SKM-1 (cell line): ENCODE measurements at regions not wholly inside any gene's neighbourhood (a gene's known extent, or its start where the extent isn't known, plus 50 kb on each side); places are given as distances from the start of the nearest gene placed in this dataset.

Source experiments
- DNase-seq: peaks from one replicate; lab custom pipeline; 2025; ENCODE audit not compliant: unreplicated experiment; lab: John Stamatoyannopoulos, UW

DNA sequence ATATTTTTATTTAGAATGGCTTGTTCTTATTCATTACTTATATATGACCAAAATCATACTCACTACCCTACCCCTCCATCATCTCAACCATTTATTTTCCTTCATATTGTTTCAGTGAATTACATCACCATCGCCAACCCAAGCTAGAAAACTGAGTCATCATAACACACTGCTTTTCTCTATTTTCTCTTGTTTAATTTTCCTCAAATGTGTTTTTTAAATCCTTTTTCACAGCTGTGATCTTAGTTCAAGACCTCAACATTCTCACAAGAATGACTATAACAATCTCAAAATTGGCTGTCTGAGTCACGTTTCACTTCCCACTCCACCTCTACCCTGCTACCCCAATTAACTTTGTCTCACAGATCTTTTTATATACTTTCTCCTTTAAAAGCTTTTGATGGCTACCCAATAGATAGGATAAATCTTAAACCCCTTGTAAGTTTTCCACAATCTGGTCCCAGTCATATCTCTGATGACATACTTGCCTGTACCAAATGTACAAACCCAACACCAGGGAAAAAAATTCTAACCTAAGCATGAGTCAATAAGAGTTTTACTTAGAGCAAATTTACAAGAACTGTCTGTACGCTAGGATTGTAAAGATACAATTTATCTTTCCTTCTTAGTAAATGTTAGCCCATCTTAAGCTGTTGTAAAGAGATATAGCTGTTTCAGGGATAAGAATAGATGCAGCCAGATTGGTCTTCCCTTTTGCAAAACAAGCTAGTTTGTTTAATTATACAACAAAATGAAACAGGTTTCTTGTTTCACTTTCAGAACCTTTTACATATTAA, 635.1 kb upstream of the SLC39A10 start:
- DNase-seq, result no peak

DNA sequence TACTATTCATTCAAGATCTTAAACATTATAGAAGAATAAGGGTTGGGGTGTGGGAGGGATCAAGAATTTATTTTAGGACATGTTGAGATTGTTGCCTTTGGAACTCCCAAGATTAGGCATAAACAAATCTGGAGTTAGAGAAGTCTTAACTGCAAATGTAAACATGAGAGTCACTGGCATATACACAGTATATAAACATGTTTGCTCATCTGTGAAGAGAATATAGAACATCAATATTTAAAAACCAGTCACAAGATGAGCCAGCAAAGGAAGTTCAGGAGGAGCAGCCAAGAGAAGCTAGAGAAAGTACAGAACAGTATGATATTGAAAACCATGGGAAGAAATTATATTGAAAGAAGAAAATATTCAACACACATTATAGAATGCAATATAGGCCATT, 638.6 kb upstream of the SLC39A10 start:
- DNase-seq, result no peak

DNA sequence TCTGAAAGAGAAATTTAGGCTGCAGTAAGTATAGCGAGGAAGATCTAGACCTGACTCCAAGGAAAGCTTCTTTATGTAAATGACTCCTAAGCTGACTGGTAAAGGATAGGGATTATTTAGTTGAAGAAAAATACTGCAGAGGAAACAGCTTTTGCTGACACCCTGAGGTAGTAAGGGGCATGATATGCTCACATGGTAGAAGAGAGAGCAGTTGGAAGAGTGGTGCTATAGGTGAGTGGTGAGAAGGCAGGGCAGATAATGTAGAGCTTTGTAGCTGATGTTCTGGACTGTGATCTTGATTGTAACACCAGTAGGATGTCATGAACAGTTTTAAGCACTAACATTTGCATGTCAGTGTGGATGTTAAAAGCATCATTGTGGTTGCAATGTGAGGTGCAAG, 639.1 kb upstream of the SLC39A10 start:
- no peak for DNase-seq

DNA sequence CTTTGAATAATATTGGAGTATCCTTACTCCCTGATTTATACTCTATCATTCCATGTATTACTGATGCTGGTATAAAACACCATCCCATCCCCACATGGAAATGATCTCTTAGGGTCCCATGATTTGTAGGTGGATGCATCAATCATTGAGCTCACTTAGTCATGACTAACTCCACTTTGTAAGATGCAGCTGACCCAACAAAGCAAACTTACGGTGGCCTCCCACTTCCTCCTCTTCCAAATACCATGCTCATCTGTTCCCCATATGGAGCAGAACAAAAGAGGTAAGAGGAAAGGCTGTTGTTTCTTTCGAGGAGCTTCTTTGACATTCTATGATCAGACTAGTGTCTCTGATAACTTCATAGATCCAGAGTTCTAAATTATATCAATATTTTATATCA, 640.2 kb upstream of the SLC39A10 start:
- no peak for DNase-seq

DNA sequence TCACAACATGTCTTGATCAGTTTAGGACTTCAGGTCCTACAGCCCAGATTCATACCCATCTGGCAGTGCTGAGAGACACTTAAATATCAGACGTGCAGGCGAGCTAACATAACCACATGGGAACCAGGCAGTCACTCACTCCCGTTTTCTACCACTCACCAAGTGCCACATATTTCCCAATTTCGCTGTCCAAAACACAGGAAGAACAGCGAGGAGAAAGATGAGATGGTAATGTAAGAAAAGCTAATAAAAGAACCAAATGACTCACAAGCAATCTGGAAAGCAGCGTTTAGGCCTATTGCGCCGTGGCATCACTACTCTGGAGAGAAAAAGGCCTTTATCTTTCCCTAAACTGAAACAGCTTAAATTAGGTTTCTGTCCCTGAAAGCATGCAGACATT, 647.8 kb upstream of the SLC39A10 start:
- DNase-seq, result no peak

DNA sequence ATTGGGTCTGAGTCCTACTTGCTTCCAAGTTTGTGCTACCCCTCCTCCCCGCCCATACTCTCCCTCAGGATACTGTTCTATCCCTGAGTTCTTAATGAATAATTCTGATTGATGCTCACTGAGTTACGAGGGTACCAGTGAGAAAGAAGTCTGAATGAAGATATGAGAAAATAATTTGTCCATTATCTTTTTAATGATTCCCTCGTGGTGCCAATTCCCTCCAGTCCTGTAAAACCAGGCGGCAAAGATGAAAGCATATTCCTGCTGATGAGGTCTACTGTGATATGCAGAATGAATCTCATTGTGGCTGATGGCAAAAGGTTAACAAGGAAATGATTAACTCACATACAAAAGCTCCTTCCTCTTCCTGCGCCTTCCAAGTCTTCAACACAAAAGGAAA, 650.2 kb upstream of the SLC39A10 start:
- DNase-seq, result no peak

DNA sequence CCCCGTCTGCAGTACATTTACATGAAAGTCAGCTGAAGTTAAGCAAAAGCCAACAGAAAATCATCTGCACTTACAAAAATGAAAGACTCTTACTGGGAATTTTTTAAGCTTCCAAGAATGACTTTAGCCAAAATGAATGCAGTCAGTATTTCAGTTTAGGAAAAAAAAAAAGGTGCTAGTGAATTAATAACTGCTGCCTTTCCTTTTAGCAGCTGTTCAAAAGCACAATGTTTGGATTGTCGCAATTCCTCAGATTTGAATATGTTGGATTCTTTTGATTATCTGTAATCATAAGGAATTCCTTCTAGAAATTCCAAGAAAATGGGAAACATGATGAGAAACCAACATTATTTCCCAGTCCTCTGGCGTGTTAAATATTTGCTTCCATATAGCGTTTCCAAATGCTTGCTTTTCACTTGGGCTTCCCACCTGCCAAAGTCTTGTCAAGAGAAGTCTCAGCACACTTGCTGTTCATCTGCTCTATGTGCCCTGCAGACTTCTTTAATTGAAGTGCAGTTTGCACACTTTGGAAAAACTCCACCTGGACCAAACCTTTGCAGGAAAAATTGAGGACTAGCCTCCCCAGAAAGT, 653.0 kb upstream of the SLC39A10 start:
- DNase-seq, result no peak

DNA sequence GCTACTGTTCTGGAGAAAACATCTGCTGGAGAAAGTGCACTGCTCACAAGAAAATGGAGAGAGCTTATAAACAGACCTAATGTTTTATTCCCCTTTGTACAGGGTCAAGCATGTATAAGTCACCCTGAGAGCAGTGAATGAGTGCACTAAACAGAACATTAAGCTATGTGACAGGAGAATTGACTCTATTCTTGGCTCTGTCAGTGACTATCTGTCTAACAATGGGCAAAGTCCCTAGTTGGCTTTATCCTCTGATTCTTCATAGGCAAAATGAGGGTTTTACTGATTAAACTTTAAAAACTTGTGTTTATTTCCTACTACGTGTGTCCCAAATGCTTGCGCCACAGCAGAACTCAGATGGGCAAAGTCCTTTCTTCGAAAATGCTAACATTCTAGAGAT, 655.1 kb upstream of the SLC39A10 start:
- DNase-seq, result no peak

DNA sequence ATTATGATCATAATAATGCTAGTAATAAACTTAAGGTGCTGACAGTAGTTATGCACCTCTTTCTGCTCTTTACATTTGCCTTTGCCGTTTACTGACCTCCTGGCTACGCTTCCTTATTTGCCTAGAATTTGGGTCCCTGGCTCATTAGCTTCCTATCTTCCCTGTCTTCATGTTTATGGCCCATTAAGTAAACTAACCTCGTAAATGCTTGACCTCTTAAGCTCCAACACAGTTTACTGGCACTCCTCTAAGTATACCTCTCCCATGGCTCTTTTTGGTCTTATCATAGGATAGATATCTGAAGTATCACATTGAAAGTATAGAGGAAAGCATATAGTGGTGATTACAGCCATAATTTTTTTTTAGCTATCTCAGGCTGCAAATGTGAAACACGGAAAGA, 657.3 kb upstream of the SLC39A10 start:
- no peak for DNase-seq

DNA sequence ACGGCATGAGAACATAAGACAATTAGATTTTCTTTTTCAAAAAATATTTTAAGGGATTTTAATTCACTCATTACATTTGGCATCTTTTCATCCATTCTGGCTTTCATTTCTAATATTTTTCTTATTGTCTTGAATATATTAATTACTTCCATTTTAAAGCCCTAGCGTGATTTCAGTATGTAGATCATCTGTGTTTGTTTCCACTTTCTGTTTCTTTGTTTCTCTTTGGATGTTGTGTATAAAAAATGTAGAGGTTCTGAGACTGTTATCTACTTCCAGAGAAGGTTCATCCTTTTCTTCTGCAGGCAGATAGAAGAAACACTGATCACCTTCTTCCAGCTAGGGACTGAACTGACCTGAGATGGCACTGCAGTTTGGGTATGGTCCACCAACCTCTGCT, 664.4 kb upstream of the SLC39A10 start:
- DNase-seq, result no peak

DNA sequence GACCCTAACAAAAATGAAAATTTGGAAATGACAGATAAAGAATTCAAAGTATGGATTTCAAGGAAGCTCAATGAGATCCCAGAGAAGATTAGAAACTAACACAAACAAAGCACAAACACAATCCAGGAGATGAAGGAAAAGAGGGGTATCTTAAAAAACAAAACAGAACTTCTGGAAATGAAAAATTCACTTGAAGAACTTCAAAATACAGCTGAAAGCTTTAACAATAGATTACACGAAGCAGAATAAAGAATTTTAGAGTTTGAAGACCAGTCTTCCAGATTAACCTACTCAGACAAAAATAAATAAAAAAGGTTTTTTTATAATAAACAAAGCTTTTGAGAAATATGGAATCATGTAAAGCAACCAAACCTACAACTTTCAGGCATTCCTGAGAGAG, 671.8 kb upstream of the SLC39A10 start:
- DNase-seq, result no peak

DNA sequence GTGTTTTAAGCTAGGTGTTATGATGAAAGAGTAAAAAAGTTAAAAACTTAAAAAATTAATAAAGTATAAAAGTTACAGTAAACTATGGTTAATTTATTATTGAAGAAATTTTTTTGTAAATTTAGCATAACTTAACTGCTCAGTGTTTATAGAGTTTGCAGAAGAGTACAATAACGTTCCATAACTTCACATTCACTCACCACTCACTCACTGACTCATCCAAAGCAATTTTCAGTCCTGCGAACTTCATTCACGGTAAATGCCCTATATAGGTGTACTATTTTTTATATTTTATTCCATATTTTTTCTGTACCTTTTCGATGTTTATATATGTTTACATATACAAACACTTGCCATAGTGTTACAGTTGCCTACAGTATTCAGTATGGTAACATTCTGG, 694.8 kb upstream of the SLC39A10 start:
- DNase-seq, result no peak

DNA sequence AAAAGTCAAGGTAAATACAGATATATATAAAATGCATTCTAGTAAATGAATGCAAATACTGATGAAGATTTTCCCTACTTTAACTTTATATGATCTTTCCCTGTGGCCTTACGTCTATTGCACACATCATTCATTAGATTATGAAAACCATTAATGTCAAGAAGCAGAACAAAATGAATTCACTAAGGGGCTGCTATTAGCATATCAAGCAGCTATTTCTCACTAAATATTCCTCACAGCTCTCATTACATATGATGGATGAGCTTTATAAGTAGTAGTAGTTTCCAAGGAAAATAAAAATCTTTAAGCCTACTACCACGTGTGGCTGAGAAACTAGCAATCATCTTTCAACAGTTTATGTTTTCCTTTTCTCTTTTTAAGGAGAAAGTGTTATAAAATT, 702.8 kb upstream of the SLC39A10 start:
- no peak for DNase-seq

DNA sequence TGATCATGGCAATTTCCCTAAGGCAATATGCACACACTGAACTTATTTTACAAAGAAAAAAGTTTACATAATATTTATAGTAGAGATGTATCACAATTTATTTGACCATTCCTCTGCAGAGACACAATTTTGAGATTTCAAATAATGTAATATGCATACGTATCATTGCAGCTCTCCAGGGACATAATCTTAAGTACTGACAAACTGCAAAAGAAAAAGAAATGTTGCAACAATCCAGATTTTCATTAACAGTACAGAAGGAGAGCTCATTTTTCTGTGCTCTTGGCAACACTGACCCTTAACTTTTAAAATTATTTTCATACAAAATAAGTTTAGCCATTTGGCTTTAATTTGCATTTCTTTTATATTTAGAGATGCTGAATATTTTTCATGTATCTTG, 710.2 kb upstream of the SLC39A10 start:
- no peak for DNase-seq

DNA sequence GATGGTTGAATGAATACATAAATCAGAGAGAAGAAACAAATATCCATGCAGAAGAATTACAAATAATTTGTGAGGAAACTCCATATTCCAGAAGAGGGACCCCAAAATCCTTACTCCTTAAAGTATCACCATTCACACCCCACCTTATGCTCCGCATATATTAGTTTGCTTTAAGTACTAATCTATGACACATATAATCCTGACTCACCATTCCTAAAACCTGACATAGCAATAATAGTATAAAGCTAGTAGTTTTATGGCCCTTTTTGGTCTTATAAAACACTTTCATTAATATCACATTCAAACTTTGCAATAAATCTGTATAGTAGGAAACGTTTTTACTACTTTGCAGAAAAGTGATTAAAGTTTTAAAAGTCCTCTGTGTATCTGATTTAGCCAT, 719.0 kb upstream of the SLC39A10 start:
- no peak for DNase-seq

DNA sequence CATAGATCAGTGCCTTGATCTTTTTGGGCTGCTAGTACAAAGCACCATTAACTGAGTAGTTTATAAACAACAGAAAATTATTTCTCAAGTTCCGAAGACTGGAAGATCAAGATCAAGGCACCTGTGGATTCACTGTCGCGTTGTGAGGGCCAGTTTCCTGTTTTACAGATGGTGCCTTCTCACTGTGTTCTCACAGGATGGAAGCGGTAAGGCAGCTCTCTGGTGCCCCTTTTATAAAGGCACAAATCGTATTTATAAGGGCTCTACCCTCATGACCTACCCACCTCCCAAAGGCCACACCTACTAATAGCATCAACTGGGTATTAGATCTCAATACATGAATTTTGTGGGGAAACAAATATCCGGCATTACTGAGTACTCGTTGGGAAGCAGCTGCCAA, 729.5 kb upstream of the SLC39A10 start:
- DNase-seq, result no peak

DNA sequence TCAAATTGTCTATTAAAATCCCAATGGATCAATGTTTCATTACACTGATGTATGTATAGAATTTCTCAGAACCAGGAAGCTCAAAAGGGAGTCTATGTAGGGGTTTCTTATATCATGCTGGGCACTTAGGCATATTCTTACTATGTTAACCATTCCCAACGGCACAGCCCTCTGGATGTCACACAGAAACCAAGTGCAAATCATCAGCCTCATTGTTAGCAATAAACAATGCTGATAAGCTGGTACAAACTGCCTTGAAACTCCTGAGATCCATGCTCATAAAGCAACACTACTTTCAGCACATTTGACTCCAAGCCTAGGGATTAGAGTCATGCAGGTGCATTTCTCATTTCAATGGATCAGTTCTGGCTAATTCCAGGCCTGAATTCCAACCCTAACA, 730.2 kb upstream of the SLC39A10 start:
- no peak for DNase-seq

DNA sequence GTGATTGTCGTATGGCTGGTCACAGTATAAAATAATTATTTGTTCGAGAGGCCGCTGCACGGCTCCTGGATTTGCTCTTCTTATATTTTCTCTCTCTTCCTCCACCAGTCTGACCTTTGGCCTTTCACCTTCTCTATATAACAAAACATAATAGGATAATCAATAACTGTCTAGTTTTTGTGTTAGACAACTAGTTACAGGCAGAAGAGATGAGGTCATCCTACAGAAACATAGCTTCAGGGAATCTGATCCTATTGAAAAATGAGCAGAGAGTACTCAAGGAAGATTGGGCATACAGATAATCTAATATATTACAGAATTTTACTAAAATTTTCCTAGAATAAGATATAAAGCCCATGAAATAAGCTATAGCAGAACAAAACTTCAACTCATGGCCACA, 731.3 kb upstream of the SLC39A10 start:
- no peak for DNase-seq

DNA sequence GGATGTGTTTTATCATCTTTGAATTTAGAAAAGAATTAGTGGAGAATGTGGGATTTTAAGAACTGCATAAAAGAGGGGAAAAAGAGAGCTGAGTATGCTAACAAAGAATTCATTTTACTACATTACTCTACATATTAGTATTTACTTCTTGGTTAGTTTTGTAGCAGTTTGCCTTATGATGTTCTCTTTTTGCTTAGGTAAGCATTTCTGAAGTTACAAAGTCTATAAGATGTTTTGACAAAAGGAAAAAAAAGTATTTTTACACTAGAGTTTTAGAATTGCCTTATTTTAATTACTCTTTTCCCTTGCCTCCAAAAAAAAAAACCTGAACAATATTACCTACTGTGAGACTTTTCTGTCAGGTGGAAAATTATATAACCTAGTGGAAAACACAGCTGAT, 739.5 kb upstream of the SLC39A10 start:
- DNase-seq, result no peak

DNA sequence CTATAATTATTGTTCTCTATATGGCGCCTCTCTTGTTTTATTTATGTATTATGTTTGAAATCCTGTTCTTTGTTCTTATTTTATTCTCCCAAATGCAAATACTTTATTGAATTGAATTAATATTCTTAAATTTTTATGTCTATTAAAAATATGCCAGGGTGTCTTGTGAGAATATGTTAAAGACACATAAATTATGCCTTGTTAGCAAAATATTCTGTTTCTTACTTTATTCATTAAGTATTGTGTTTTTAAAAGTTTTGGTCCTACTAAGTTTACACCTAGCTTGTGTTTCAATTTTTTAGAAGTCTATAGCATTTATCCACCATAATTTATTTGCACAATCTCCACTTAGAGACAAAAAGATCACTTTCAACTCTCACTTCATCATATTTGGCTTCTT, 741.5 kb upstream of the SLC39A10 start:
- DNase-seq, result no peak

DNA sequence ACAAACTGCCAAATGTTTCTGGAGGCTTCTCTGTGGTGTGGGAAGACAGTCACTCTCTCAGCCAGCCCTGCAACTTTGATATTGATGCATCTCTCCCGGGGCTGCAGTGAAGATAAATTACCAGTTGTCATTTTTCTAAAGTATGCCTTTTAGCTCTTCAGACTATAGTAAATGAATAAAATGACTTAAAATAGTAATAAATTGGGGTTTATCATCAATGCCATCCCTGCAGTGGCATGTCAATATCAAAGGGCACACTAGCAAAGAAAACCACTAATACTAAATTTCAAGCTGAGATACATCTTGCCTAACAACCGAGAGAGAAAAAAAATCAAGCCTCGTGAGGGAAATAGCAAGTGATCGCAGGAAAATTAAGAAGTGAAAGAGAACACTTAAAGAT, 749.5 kb upstream of the SLC39A10 start:
- DNase-seq, result no peak

DNA sequence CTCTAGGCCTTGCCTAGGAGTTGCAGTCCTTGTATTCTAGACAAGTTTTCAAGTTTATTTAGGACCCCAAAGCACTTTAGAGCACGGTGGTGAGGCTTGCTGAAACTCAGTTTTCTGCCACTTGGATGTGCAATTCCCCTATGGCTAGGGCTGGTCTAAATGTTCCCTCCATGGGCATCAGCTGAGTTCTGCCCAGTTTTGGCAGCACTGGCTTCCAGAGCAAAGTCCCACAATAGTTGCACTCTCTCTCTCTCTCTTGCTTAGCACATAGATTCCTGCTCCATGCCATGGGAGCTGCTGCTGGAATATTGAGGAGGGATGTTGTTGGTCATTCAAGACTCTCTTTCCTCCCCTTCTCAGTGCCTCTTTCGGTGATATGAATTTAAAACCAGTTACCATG, 760.2 kb upstream of the SLC39A10 start:
- no peak for DNase-seq

DNA sequence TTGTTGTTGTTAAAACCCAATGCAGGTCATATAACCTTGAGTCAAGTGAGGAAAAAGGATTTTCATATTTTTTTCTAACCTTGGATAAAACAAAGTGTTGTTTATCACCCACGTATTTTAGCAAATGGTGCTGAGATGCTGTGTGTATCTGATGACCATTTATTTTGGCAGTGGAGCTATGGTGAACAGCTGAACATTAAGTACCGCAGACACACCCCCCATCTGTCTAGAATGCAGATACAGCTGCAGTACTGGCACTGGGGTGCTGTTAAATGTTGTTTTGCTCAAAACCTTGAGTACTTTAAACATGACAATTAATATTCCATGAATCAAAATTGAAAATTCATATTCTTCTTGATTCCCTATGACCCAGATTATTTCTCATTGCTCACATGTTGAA, 773.3 kb upstream of the SLC39A10 start:
- DNase-seq, result no peak
